Middle frontal gyrus (tissue), 1 donor: ENCODE measurements at regions not wholly inside any gene's neighbourhood (a gene's known extent, or its start where the extent isn't known, plus 50 kb on each side); places are given as distances from the start of the nearest gene placed in this dataset.

Experiments
- DNase-seq: peaks from one replicate; pipeline ENCODE4 v3.0.0-alpha.2; 2015; ENCODE audit warnings: low spot score; ENCODE audit errors: extremely low spot score

DNA sequence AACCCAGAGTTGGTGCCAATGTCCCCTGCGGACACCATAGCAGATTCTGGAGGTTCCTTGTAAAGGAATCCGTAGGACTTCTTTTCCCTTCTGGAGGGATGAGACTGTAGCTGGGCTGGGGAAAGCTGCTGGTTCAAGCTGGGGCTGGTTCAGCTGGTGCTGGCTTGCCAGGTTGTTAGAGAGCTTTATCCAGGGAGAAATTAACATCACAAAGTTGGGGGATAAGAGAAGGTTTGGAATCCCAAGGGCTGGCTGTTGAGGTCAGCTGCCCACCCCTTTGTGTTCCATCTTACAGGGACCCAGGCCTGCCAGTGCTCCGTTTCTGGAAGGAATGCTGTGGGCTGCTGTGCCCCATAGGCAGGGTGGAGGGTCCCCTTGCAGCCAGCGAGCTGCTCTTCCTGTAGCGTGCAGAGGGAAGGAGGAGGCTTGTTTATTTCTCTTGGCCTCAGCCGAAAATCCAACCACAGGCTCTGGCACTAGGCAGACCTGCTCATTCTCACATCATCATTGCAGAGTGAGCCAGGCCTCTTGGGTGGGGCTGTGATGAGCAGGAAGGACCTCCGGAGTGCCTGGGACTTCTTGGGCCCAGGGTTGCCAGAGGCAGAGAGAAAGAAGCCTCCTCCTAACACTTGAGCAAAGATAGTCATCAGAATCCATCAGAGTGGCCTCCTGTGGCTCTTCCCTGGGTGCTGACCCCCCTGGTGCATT lies 251.1 kb downstream of the SEC14L1 start:
- DNase-seq = no peak

DNA sequence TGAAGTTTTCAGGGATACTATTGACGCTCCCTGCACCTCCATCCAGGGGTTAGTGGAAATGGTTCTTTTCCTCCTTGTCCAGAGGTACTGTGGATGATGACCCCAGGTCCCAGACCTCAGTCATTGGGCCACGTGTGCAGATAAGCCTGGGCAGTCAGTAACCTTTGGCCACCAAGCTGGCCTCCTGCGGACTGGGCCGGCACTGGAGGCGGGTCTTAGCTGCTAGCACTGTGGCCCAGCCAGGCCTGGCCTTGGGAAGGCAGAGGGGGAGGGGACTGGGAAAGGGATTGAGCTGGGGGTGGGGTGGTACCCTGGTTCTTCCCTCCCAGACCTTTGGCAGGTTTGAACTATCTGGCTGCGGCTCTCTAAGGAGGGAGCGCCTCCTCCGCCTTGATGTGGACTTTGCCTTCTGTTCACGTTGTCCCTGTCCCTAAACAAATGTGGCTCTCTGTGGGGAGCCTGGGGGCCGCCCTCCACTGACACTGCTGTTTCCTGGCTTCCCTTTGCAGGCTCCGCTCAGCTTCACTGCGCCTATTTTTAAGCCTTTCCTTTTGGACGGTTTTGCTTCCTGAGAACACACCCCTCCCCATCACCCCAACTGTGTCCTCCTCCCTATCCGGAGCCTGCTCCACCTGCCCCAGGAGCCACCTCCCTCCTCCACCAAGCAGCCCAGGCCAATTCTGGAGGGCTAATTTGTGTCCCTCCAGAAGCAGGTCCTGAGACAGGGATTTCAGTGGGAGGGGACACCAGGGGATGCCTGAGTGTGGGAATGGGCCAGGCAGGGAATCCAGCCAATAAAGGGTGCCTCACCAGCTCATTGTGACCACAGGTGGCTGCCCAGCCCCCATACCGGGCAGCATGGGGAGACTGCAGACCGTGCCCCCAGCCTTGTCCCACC lies 251.9 kb downstream of the SEC14L1 start:
- DNase-seq = no peak

DNA sequence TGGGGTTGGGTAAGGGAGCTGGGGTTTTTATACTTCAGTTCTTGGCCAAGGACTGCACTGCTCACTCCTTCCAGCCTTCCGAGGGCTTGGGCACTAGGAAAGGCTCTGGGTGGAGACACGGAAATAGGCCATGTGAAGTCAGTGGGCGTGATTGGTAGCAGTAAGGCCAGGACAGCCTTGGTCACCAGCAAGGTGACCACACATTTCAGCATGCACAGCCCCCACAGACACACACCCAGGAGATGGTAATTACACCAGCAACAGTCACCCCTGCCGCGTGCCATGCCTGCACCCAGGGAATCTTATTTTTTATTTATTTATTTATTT lies 252.5 kb downstream of the SEC14L1 start:
- no peak for DNase-seq

DNA sequence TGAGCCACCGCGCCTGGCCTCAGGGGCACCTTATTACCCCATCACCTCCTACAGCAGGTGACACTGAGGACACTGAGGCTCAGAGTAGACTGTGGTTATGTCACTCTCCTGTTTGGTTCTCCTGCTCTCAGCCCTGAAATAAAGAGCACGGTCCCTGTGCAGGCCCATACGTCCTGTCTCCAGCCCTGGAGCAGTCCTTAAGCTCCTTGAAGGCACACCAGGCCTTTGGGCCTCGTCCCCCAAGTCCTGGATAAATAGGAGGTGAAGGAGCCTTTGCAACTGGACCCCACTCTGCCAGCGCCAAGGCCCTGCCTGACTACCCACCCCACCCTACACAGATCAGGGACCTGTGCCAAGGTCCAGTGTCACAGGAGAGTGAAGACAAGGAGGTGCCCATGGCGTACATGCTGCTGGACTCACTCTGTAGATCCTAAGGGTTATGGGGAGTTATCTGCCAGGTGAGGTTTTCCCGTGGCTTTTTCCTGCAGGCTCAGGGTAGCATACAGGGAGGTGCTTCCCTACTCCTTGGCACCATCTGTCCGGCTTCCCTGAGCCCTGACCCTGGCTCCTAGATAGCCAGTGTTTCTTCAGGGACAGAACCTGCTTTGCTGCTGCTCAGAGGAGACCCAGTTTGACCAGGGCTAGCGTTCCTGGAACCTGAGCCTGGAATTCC lies 253.2 kb downstream of the SEC14L1 start:
- DNase-seq = no peak

DNA sequence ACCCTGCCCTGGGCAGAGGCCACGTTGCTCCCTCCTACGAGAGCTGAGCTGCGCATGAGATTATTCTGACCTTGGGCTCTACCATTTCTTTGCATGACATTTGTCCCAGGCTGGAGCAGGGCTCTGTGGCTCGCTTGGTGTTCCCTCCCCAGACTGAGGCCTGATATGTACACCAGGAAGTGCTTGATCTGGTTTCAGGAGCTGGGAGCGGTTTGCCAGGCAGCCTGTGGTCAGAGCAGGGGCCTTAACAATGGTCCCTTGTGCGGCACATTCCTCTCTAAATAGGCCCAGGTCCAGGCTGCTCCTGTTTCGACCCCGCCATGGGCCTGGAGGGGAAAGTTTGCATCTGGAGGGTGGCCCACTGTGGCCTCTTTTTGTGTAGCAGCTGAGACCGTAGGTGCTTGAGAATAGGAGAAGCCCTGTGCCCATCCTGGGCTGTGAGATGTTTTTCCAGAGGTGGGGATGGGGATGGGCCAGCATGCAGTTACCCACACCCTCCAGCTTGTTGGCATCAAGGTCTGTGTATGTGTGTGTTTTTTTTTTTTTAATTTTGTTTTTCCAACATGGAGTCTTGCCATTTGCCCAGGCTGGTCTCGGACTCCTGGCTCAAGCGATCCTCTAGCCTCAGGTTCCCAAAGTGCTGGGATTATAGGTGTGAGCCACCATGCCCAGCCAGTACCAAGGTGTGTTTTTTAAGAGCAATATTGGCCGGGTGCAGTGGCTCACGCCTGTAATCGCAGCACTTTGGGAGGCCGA lies 253.9 kb downstream of the SEC14L1 start:
- DNase-seq = no peak

DNA sequence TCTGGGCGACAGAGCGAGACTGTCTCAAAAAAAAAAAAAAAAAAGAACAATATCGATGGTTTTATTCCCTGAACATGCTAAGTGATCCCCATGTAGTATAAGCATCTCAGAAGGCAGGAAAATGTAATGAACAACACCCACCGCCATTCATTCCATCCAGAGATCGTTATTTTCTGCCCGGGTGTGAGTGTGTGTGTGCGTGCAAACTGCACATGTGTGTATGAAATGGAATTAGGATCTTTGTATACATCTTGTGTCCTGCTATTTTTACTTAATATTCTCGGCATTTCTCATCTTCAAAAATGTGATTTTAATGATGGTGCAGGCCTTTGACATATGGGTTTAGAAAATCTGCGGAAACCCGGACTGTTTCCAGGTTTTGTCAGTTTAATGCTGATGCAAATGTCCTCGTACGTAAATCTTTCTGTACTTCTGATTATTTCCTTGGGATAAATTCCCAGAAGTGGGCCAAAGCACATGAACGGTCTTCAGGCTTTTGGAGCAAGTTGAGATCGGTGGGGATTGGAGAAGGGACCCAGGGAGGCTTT lies 254.8 kb downstream of the SEC14L1 start:
- no peak for DNase-seq

DNA sequence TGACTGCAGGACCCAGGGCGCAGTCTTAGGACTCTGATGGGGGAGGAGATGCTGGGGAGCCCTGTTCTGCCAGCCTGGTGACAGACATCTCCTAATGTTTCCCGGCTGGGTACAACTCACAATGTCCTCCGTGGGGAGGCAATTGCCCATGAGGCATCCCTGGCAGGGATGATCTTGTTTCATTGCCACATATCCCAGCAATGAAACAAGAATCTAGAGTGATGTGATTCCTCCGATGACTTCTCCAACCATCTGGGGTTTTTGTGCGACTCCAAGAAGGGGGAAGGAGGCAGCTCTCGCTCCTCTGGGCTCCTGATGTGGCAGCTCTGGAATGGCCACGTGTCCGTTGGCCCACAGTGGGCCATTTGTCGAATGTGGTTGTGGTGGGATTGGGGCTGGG lies 255.8 kb downstream of the SEC14L1 start:
- DNase-seq = no peak

DNA sequence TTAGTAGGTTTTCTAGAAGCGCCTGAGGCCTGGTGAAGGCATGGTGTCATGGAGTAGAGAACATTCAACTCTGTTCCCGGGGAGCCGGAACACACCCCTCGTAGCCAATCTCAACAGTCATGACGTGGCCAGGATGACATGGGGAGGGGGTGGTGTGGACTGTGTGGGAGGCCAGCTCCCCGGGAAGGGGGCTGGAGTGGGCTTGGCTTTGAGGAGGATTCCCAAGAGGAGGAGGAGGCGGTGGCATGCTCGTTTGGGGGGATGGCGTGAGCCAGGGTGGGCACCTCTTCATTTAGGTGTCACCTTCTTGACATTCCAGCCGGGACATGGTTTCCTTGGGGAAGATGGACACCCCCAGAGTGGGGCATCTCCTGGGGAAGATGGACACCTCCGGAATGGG lies 257.5 kb downstream of the SEC14L1 start:
- DNase-seq = no peak

DNA sequence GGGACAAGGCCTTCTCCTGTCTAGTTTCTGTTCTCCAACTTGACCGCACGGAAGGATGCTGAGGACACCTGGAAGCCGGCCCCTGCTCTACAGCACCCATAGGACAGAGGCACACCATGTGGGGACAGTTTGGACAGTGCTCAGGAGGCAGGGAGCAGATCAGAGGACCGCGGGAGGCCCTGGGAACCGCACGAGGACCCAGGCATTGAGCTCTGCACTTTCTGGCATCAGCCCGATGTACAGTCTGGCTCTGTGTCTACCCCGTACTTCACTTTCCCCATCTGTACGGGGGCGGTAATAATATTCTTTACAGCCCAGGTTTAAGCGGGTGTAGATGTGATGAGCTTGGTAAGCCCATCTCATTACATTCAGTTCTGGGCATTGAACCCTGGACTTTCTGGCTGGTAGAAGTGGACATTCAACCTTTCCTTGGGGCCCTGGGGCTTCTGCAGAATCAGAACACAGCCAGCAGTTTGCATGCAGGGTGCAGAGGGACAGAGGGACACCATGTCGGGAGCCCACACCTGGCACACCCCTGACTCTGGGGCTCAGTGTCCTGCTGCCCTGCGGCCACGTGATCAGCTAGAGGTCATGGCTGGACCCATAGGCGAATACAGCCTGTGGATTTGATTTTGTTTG lies 258.7 kb downstream of the SEC14L1 start:
- DNase-seq = no peak

DNA sequence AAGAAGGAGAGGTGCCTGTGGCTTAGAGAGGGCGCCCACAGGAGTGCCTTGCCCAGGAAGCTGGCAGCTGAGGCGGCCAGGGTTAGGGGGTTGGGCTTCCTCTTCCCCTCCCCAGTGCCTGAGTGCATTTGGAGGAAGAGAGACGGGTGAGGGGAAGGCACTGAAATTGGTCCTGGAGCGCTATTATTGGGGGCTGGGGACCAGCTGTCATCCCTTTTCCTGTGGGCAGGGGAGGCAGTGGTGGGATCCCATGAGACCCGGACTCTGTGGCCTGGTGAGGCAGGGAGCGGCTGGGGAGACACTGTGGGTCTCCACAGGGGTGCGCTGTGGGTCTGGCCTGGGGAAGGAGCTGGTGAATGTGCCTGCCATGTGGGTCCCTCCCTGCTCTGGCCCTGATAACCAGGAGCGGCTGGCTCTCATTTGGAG lies 259.7 kb downstream of the SEC14L1 start:
- no peak for DNase-seq

DNA sequence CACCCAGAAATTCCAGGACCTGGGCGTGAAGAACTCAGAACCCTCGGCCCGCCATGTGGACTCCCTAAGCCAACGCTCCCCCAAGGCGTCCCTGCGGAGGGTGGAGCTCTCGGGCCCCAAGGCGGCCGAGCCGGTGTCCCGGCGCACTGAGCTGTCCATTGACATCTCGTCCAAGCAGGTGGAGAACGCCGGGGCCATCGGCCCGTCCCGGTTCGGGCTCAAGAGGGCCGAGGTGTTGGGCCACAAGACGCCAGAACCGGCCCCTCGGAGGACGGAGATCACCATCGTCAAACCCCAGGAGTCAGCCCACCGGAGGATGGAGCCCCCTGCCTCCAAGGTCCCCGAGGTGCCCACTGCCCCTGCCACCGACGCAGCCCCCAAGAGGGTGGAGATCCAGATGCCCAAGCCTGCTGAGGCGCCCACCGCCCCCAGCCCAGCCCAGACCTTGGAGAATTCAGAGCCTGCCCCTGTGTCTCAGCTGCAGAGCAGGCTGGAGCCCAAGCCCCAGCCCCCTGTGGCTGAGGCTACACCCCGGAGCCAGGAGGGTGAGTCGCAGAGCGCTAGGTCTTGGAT lies 261.5 kb downstream of the SEC14L1 start:
- DNase-seq = no peak

DNA sequence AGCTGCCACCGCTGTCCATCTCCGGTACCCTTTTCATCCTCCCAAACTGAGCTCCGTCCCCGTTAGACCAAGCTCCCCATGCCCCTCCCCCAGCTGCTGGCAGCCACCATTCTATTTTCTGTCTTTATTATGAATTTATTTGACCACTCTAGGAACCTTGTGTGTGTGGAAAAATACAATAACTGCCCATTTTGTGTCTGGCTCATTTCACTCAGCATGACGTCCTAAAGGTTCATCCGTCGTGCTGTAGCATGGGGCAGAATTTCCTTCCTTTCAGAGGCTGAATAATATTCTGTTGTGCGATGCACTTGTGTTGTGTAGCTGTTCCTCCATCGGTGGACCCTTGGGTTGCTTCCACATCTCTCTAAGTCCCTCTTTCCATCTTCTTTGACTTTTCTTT lies 263.1 kb downstream of the SEC14L1 start:
- no peak for DNase-seq

DNA sequence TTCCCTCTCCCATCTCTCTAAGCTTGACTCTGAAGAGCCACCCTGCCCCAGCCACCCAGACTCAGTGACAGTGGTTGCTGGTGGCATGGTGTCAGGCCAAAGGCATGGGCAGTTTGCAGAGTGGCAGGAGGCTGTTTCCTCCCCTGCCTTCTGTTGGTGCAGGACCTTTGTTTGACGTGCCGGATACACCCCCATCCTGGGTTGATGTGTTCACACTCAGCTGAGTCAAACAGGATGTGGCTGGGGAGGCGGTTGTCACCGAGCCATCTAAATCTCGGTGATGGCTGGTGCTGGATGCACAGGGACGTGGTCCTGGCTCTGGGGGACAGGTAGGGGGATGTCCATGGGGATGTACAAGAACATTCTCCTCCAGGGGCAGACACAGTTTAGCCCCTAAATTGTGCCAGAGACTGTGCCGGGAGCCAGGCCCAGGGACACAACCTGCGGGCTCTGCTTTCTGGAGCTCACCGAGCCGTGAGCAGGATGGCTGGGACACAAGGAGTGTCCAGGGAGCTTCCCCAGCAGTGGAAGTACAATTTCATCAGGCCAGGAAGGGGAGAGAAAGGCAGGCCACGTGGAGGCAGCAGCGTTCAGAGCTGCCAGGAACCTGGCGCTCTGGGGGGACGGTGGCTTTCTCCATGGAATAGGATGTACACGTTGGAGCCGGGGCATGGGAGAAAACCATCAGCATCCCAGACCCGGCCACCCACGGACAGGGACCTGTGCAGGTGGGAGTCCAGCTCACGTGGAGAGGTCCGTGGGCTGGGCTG lies 264.2 kb downstream of the SEC14L1 start:
- DNase-seq = no peak

DNA sequence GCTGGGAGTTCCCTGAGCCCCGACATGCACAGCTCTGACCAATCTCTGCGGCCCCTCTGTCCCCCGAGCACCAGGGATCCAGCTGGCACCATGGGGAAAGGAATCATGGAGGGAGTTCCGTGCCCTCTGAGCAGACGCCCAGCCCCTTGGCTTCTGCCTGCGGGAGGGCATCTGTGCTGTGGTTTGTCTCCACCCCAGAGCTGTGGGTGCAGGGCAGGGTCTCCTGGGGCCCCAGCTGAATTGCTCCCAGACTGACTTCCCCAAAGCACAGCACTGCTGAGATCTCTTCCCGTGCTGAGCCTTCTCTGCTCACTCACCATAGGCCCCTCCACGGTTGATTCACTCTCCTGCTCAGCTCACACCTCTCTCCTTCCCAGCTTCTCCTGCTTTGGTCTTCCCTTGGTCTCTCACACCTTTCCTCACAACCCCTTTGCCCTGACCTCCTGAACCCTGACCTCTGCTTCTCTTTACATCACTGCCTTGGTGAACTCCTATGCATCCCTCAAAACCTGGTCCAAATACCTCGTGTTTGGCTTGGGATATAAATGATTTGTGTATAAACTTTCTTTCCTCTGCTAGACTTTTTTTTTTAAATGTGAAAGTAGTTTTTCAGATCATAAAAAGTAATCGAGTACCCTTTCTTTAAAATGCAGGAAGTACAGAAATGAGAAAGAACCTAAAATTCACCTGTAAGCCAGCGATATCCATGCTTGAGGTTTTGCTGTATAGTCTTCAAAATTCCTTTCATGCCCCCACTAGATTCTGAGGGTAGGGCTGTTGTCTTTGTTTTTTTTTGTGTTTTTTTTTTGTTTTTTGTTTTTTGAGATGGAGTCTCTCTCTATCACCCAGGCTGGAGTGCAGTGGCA lies 265.3 kb downstream of the SEC14L1 start:
- no peak for DNase-seq

DNA sequence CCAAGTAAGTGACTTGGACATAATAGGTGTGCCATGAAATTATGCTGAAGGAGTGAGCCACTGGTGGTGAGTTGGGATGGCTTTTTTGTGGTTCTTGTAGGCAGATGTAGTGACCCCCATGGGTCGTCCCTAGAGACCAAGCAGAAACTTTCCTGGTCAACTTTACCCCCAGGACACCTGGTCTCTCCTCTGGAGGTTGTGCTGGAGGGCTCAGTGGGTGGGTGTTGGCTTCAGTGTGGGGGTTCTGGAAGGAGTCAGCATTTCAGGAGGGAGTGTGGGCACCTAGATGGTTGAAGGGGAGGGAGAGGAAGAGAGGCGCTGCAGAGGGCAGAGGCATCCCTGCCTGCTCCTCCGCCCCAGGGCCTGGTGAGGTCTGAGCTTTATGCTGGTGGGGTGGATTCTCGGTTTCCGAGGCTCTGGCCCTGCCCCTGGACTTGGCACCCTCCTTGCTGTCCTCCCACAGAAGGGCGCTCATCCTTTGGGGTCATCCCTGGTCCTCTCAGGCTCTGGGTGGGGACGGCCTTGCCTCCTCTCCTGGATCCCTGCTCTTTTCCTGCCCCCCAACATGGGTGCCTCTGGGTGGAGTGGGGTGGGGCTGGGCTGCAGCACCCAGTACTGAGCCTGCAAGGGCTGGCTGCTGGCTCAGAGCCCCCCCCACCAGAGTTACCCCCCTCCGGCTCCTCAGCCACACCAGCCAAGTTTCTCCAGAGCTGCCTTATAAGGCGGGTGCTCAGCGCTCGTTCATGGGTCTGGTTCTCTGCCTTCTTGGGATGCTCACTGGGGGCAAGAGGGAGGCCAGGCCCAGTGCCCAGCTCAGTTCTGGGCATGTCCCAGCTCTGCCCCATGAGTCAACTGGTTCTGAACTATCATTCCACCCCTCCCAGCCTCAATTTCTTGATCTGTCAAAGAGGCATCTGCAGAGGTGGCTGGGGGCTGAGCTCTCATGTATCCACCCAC lies 266.8 kb downstream of the SEC14L1 start:
- no peak for DNase-seq

DNA sequence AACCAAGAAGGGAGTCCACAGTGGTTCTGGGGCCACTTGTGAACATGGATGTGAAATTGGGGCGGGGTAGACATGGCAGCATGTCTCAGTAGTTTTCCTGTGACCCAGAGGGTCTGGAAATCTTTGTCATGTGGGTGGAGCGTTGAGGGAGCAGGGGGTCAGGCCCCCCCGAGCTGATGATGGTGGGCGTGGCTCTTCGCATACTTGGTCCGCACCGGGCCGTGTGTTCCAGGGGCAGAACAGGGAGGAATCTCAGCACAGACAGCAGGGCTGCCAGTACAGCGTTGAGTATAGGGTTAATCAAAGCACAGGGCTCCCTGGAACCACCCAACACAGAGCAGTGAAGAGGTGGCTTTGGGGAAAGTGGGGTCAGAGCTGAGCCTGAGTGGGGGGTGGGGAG lies 267.5 kb downstream of the SEC14L1 start:
- DNase-seq = no peak

DNA sequence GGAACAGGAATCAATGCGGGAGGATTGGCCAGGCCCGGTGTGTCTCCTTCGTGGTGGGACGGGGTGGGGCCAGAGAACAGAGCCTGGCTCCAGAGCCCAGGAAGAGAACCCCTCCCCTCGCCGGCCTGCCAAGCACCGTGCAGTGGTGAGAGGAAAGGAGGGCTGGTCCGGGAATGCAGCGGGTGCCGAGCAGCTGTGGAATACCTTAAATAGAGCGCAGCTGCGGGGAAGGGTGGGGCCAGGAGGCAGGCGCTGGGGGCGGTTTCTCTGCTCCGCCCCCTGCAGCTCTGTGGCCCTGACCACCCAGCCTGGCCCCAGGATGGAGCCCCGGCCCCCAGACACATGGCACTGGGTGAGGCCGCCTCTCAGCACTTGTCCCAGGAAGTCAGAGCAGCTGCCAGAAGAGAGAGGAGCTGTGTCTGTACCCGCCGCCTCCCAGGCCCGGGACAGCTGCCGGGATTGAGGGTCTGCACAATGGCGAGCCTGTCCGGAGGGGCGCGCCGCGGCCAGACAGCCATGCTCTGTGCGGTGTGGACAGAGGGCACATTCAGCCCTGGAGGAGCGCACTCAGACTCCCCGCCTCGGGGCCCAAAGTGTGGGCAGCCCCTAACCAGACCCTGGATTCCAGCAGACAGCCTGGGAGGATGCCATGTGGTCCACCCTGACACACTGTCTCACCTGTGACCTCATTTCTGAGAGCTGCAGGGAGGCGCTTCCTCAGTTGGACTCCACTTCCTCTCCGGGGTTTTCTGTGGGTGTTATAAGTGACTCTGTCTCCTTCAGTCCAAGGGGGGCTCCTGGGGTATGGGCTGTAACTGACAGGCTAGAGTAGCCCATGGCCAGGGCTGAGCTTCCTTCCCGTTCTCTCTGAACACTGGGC lies 268.8 kb downstream of the SEC14L1 start:
- no peak for DNase-seq
